HFFc6 (cell line): ENCODE measurements at regions not wholly inside any gene's neighbourhood (a gene's known extent, or its start where the extent isn't known, plus 50 kb on each side); places are given as distances from the start of the nearest gene placed in this dataset.

ENCODE experiments used
- DNase-seq: peaks from one replicate; pipeline ENCODE4 v3.0.0-alpha.2; 2018
- H3K27ac Mint-ChIP-seq: 2 replicates; pipeline ENCODE4 v1.8.0; 2020; ENCODE audit warnings: mild to moderate bottlenecking, mixed read lengths
- H3K27me3 Mint-ChIP-seq: 2 replicates; pipeline ENCODE4 v1.8.0; 2021; ENCODE audit warnings: mild to moderate bottlenecking, moderate library complexity, mixed read lengths; ENCODE audit not compliant: insufficient read depth
- H3K36me3 Mint-ChIP-seq: 2 replicates; pipeline ENCODE4 v1.8.0; 2021; ENCODE audit warnings: low read depth, mixed read lengths
- H3K4me1 Mint-ChIP-seq: 2 replicates; pipeline ENCODE4 v1.8.0; 2020; ENCODE audit warnings: low read depth, mixed read lengths
- H3K4me3 Mint-ChIP-seq: 2 replicates; pipeline ENCODE4 v1.8.0; 2020; ENCODE audit warnings: mild to moderate bottlenecking, moderate library complexity, mixed read lengths
- H3K9me3 Mint-ChIP-seq: 2 replicates; pipeline ENCODE4 v1.8.0; 2020; ENCODE audit warnings: mild to moderate bottlenecking, mixed read lengths
- TF ChIP-seq, protein P1 (sequence below): fragments of 200-600 bp; sonication (generic); IDR thresholded peaks from 2 replicates; pipeline ENCODE4 v1.5.0; 2021; ENCODE audit warnings: antibody characterized with exemption, mild to moderate bottlenecking

DNA sequence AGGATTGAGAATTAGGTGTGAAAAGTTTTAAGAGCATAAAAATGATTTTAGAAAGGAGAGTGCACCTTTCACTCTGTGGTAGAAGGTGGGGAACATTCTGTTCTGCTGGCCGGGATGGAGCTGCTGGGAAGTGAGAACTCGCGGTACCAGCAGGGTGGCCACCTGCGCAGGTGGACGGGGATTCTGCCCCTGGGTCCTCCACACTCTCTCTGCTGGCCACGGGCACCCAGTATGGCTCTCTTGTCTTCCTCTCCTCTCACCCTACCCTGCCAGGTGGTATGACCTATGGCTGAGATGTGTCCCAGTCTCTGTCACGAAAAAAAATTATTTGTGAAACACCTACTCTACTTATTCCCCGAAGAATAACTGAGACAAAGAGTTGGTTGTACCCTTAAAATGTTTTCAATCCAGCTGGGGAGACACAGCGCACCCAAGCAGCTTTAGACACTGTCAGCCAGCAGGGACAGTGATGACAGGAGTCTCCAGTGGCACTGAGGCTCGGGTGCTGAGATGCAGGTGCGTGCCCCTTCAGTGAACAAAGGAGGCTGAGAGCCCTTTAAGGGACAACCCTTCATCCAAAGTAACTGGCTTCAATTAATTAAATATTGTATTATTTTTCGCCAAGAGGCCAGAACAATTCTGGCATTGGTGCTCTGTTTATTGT lies 195.4 kb downstream of the TBXT start:
- Mint-ChIP-seq H3K36me3 (no peaks in the 10 kb centered on the region), H3K27ac (no peak overlapping the region), H3K9me3 (peaks cover 28% of the 10 kb centered on the region), H3K4me3 (no peak overlapping the region), H3K4me1 (no peaks in the 10 kb centered on the region), H3K27me3 (no peaks in the 10 kb centered on the region; the same call in 1 of the 2 replicates)
- no peak for DNase-seq
- TF ChIP-seq, protein P1, sequence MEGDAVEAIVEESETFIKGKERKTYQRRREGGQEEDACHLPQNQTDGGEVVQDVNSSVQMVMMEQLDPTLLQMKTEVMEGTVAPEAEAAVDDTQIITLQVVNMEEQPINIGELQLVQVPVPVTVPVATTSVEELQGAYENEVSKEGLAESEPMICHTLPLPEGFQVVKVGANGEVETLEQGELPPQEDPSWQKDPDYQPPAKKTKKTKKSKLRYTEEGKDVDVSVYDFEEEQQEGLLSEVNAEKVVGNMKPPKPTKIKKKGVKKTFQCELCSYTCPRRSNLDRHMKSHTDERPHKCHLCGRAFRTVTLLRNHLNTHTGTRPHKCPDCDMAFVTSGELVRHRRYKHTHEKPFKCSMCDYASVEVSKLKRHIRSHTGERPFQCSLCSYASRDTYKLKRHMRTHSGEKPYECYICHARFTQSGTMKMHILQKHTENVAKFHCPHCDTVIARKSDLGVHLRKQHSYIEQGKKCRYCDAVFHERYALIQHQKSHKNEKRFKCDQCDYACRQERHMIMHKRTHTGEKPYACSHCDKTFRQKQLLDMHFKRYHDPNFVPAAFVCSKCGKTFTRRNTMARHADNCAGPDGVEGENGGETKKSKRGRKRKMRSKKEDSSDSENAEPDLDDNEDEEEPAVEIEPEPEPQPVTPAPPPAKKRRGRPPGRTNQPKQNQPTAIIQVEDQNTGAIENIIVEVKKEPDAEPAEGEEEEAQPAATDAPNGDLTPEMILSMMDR = no peak

DNA sequence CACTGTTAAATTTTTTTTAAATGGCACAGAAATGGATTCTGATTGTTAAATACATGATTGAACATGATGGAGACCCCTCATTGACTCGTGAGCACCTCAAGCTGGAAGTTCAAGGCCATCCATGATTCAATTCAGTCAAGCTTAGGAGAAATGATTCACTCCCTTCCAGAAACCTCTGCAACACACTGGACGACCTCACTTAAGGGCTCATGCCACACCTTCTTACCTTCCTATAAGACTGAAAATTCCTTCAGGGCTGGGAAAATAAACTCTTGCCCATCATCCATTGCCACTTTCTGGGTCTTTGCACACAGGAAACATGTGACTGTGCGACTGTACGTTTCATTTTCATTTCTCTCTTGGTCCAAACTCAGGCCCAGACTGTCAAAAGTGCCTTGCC lies 196.4 kb downstream of the TBXT start:
- TF ChIP-seq, protein P1 = no peak
- Mint-ChIP-seq H3K36me3 (no peaks in the 10 kb centered on the region), H3K4me3 (no peak overlapping the region), H3K27ac (no peak overlapping the region), H3K9me3 (peaks cover 22% of the 10 kb centered on the region), H3K27me3 (no peaks in the 10 kb centered on the region; the same call in 1 of the 2 replicates), H3K4me1 (no peaks in the 10 kb centered on the region)
- DNase-seq = no peak

DNA sequence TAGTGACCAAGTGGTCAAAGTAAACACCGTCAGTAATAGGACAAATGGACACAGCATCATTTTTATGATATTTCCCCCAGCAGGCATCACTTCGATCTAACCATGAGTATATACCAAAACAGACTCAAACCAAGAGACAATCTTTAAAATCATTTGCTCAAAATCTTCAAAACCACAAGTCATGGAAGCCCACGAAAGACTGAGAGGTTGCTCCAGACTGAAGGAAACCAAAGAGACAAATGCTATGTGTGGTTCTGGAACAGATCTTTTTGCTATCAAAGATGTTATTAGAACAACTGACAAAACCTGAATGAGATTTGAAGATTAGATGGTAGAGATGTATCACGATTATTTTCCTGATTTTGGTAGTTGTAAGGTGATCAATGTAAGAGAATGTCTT lies 197.7 kb downstream of the TBXT start:
- H3K9me3 Mint-ChIP-seq = peaks cover 31% of the 10 kb centered on the region
- TF ChIP-seq, protein P1 = no peak
- no peak overlapping the region for H3K27ac Mint-ChIP-seq
- H3K4me3 Mint-ChIP-seq = no peak overlapping the region
- DNase-seq = no peak
- no peaks in the 10 kb centered on the region; the same call in 1 of the 2 replicates for H3K27me3 Mint-ChIP-seq
- H3K4me1 Mint-ChIP-seq = no peaks in the 10 kb centered on the region
- no peaks in the 10 kb centered on the region for H3K36me3 Mint-ChIP-seq

DNA sequence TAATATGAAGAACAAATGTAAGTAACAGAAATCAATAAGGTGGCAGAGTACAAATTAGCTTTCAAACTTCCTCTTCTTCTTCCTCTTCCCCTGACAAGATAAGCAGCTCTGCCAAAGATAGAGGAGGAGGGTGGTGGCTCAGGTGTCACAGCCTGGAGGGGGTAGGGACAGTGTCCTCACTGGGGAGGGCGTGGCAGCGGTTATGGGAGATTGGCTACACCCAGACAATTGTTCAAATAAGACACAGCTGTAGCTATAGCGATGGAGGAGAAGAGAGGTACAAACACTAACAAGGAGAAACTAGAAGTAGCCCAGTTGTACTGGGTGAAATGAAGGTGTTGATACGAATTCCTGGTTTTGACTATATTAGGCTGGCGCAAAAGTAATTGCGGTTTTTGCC lies 198.5 kb downstream of the TBXT start:
- Mint-ChIP-seq H3K4me3 (no peak overlapping the region), H3K27me3 (no peaks in the 10 kb centered on the region; the same call in 1 of the 2 replicates), H3K9me3 (peaks cover 36% of the 10 kb centered on the region), H3K36me3 (no peaks in the 10 kb centered on the region), H3K27ac (no peak overlapping the region), H3K4me1 (no peaks in the 10 kb centered on the region)
- no peak for DNase-seq
- TF ChIP-seq, protein P1 = no peak

DNA sequence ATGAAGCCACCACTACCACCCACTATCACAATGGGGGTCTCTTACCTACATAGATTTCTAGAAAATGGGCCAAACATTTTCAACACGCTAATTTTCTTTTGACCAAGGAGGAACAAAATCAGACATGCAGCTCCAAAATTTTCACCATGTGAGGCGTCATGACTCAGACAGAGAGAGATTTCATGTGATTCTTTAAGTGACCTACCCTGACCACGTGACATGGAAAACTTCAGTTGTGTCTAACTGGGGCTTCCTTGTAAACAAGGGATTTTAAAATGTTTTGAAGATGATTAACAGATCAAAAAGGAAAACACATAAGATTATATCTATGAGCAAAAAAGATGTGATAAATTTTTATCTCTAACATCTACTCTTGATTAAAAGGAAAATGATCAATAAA lies 199.2 kb downstream of the TBXT start:
- Mint-ChIP-seq H3K4me3 (no peak overlapping the region), H3K36me3 (no peaks in the 10 kb centered on the region), H3K9me3 (peaks cover 38% of the 10 kb centered on the region), H3K27me3 (no peaks in the 10 kb centered on the region; the same call in none of the 2 replicates), H3K4me1 (no peaks in the 10 kb centered on the region), H3K27ac (no peak overlapping the region)
- no peak for DNase-seq
- TF ChIP-seq, protein P1 = no peak
